HepG2 (cell line): ENCODE measurements at regions not wholly inside any gene's neighbourhood (a gene's known extent, or its start where the extent isn't known, plus 50 kb on each side); places are given as distances from the start of the nearest gene placed in this dataset.

Experiments
- ATAC-seq: fragments of 200-7000 bp; cut with Tn5 transposase; 3 replicates; pipeline ENCODE4 v1.9.1; 2020; ENCODE audit warnings: mild to moderate bottlenecking, moderate library complexity
- BruUV-seq: library from RNA; stranded (reverse); fragments of 400-500 nt; replicated peaks from 2 replicates; lab custom pipeline; 2021; lab: Mats Ljungman, UMichigan
- CTCF ChIA-PET: fragments of 300-600 bp; formaldehyde crosslinking; extraction: SDS; loops from one replicate; lab custom pipeline; 2021; ENCODE audit warnings: low total read pairs, inconsistent platforms, low intra/inter-chr PET ratio; lab: Yijun Ruan, JAX
- POLR2A ChIA-PET: fragments of 350-600 bp; sonication (Branson Sonifier 250); formaldehyde crosslinking; loops from one replicate; lab custom pipeline; 2020; ENCODE audit warnings: antibody characterized with exemption, inconsistent platforms; lab: Yijun Ruan, JAX
- DNase-seq: peaks from one replicate; pipeline ENCODE4 v3.0.0-alpha.2; 2015; ENCODE audit warnings: low spot score
- FAIRE-seq: peaks from 3 replicates; lab custom pipeline; 2011; peaks lifted over from hg19 to GRCh38; lab: Jason Lieb, UNC
- H2AFZ ChIP-seq: one replicate; pipeline ENCODE4 v1.6.1; 2011; ENCODE audit warnings: low read length, inconsistent platforms
- H3K27ac ChIP-seq: fragments of 300-600 bp; 3 replicates; pipeline ENCODE4 v1.8.0; 2011; ENCODE audit warnings: mixed run types, mild to moderate bottlenecking, mixed read lengths, low read length, inconsistent platforms; ENCODE audit not compliant: insufficient read depth; ENCODE audit errors: extremely low read length
- H3K27me3 ChIP-seq, 2 experiments: fragments of 200-600 bp in 1 of 2; 2 replicates in 1 of 2; 3 replicates in 1 of 2; pipeline versions ENCODE4 v1.6.0 to v1.8.0; 2011; ENCODE audit warnings: low read length in 2 of 2, mild to moderate bottlenecking in 2 of 2, moderate library complexity in 2 of 2, inconsistent platforms in 1 of 2; ENCODE audit not compliant: insufficient read depth in 2 of 2, control insufficient read depth in 1 of 2
- H3K36me3 ChIP-seq, 2 experiments: fragments of 200-600 bp in 1 of 2; replicated peaks in 1 of 2; 2 replicates in 1 of 2; 3 replicates in 1 of 2; pipeline versions ENCODE4 v1.5.1 to v1.8.0; 2011; ENCODE audit warnings: low read length in 2 of 2, inconsistent platforms in 1 of 2; ENCODE audit not compliant: insufficient read depth in 2 of 2, control insufficient read depth in 1 of 2
- H3K4me1 ChIP-seq: 2 replicates; pipeline ENCODE4 v1.5.1; 2012; ENCODE audit warnings: low read length, inconsistent platforms; ENCODE audit not compliant: insufficient read depth
- H3K4me2 ChIP-seq: 2 replicates; pipeline ENCODE4 v1.6.0; 2011; ENCODE audit warnings: low read depth, low read length, inconsistent platforms
- H3K4me3 ChIP-seq, 3 experiments: fragments of 200-600 bp in 1 of 3; sonication (generic), shearing (Covaris generic) in 1 of 3; replicated peaks in 1 of 3; 2 replicates each; pipeline ENCODE4 v1.5.1; 2011 to 2016; ENCODE audit warnings: low read length in 3 of 3, inconsistent platforms in 2 of 3, low read depth in 2 of 3, mild to moderate bottlenecking in 2 of 3, control low read depth in 1 of 3, mixed read lengths in 1 of 3; ENCODE audit not compliant: insufficient read depth in 1 of 3
- H3K79me2 ChIP-seq: one replicate; pipeline ENCODE4 v1.6.1; 2011; ENCODE audit warnings: low read length, inconsistent platforms; ENCODE audit not compliant: insufficient read depth
- H3K9ac ChIP-seq: 2 replicates; pipeline ENCODE4 v1.6.0; 2011; ENCODE audit warnings: mild to moderate bottlenecking, low read depth, low read length, inconsistent platforms; ENCODE audit not compliant: insufficient read depth
- H3K9me3 ChIP-seq: 2 replicates; pipeline ENCODE4 v1.5.1; 2012; ENCODE audit warnings: mild to moderate bottlenecking, low read length
- H4K20me1 ChIP-seq: 2 replicates; pipeline ENCODE4 v1.6.0; 2011; ENCODE audit warnings: inconsistent platforms, mild to moderate bottlenecking, low read length, moderate library complexity; ENCODE audit not compliant: insufficient read depth
- EED ChIP-seq: sonication (generic); formaldehyde crosslinking; IDR thresholded peaks from 2 replicates; pipeline ENCODE4 v1.5.0; 2020; ENCODE audit warnings: mild to moderate bottlenecking, missing genetic modification reagents
- HOXD1 ChIP-seq: sonication (generic); formaldehyde crosslinking; IDR thresholded peaks from 2 replicates; pipeline ENCODE4 v1.5.0; 2020; ENCODE audit warnings: missing genetic modification reagents
- JUN ChIP-seq: sonication (generic); formaldehyde crosslinking; IDR thresholded peaks from 2 replicates; pipeline ENCODE4 v1.4.0; 2020; ENCODE audit warnings: mild to moderate bottlenecking, missing genetic modification reagents
- KLF9 ChIP-seq: IDR thresholded peaks from 2 replicates; pipeline ENCODE4 v1.6.1; 2016; ENCODE audit warnings: low read depth
- MTF2 ChIP-seq: sonication (generic); formaldehyde crosslinking; IDR thresholded peaks from 2 replicates; pipeline ENCODE4 v1.5.0; 2020; ENCODE audit warnings: missing genetic modification reagents, borderline replicate concordance
- ZFP36L1 ChIP-seq: sonication (generic); formaldehyde crosslinking; IDR thresholded peaks from 2 replicates; pipeline ENCODE4 v1.8.0; 2022; ENCODE audit warnings: mild to moderate bottlenecking, missing genetic modification reagents, moderate library complexity
- ZNF776 ChIP-seq: sonication (generic); formaldehyde crosslinking; IDR thresholded peaks from 2 replicates; pipeline ENCODE4 v1.4.0; 2020; ENCODE audit warnings: mild to moderate bottlenecking, missing genetic modification reagents
- ZNF780A ChIP-seq: sonication (generic); formaldehyde crosslinking; IDR thresholded peaks from 2 replicates; pipeline ENCODE4 v1.8.0; 2022; ENCODE audit warnings: mild to moderate bottlenecking, missing genetic modification reagents, moderate library complexity
- ZSCAN31 ChIP-seq: sonication (generic); formaldehyde crosslinking; IDR thresholded peaks from 2 replicates; pipeline ENCODE4 v1.5.0; 2020; ENCODE audit warnings: low read depth, mild to moderate bottlenecking, missing genetic modification reagents
- WGBS: methylation state at CpG from one replicate; pipeline ENCODE4 v1.1.6; 2017; ENCODE audit warnings: low lambda C conversion rate; 5-methylcytosine and 5-hydroxymethylcytosine counted together
- in situ Hi-C: cut with HindIII; loops from 2 replicates; pipeline ENCODE4 v1.10.0; 2017; ENCODE audit warnings: low pct_unique_long_range_greater_than_20kb; ENCODE audit not compliant: extremely low pct_ligation_motif_present
- intact Hi-C: fragments of 100-400 bp; cut with micrococcal nuclease; formaldehyde crosslinking; loops from one replicate; pipeline ENCODE4 v1.10.0; 2022; ENCODE audit not compliant: unreplicated experiment
- TF ChIP-seq, protein P1 (sequence below): sonication (generic); formaldehyde crosslinking; IDR thresholded peaks from 2 replicates; pipeline ENCODE4 v1.5.0; 2020; ENCODE audit warnings: missing genetic modification reagents, mild to moderate bottlenecking, borderline replicate concordance
- TF ChIP-seq, protein P2 (sequence below): sonication (generic); formaldehyde crosslinking; IDR thresholded peaks from 2 replicates; pipeline ENCODE4 v1.8.0; 2022; ENCODE audit warnings: mild to moderate bottlenecking, missing genetic modification reagents, moderate library complexity
- TF ChIP-seq, protein P3 (sequence below): sonication (generic); formaldehyde crosslinking; IDR thresholded peaks from 2 replicates; pipeline ENCODE4 v1.4.0; 2020; ENCODE audit warnings: missing genetic modification reagents; ENCODE audit errors: not compliant biosample characterization

DNA sequence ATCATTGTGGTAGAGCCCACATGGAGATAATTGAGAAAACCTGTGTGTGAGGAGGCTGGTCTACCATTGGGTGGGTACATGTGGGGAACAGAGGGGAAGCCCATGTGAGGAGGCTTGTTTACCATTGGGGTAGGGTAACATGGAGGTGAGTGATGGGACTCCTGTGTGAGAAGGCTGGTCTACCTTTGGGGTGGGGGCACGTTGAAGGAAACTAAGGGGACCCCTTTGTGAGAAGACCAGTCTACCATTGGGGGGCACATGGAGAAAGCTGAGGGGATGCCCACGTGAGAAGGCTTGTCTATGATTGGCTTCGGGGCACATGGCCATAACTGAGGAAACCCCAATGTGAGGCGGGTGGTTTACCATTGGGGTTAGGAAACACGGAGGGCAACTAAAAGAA, 158.5 kb downstream of the FBLN2 start:
- Histone ChIP-seq H3K4me3 (no peak overlapping the region), H3K36me3 (no peaks in the 10 kb centered on the region), H3K9me3 (no peaks in the 10 kb centered on the region), H3K79me2 (no peaks in the 10 kb centered on the region), H3K27ac (no peak overlapping the region), H2AFZ (no peak overlapping the region), H3K9ac (no peak overlapping the region), H3K4me2 (no peak overlapping the region), H3K4me1 (no peaks in the 10 kb centered on the region), H4K20me1 (no peaks in the 10 kb centered on the region), H3K27me3 (no peaks in the 10 kb centered on the region)
- DNase-seq (no peak), ATAC-seq (no peak), FAIRE-seq (no peak)
- ChIA-PET CTCF (no interaction called here), POLR2A (no interaction called here)
- no peak for TF ChIP-seq HOXD1 (CRISPR knock-in tag)
- TF ChIP-seq ZNF780A (CRISPR knock-in tag), result no peak
- TF ChIP-seq, protein P1, sequence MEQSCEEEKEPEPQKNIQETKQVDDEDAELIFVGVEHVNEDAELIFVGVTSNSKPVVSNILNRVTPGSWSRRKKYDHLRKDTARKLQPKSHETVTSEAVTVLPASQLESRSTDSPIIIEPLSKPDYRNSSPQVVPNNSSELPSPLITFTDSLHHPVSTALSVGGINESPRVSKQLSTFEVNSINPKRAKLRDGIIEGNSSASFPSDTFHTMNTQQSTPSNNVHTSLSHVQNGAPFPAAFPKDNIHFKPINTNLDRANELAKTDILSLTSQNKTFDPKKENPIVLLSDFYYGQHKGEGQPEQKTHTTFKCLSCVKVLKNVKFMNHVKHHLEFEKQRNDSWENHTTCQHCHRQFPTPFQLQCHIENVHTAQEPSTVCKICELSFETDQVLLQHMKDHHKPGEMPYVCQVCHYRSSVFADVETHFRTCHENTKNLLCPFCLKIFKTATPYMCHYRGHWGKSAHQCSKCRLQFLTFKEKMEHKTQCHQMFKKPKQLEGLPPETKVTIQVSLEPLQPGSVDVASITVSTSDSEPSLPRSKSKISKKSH (CRISPR knock-in tag), result no peak
- no peak for TF ChIP-seq KLF9 (CRISPR knock-in tag)
- no peak for TF ChIP-seq JUN
- no peak for TF ChIP-seq ZSCAN31 (CRISPR knock-in tag)
- no peak for TF ChIP-seq ZNF776 (CRISPR knock-in tag)
- no peak for TF ChIP-seq EED
- TF ChIP-seq MTF2 (CRISPR knock-in tag), result no peak
- TF ChIP-seq ZFP36L1, result no peak
- TF ChIP-seq, protein P2, sequence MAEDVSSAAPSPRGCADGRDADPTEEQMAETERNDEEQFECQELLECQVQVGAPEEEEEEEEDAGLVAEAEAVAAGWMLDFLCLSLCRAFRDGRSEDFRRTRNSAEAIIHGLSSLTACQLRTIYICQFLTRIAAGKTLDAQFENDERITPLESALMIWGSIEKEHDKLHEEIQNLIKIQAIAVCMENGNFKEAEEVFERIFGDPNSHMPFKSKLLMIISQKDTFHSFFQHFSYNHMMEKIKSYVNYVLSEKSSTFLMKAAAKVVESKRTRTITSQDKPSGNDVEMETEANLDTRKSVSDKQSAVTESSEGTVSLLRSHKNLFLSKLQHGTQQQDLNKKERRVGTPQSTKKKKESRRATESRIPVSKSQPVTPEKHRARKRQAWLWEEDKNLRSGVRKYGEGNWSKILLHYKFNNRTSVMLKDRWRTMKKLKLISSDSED (CRISPR knock-in tag), result no peak
- TF ChIP-seq, protein P3, sequence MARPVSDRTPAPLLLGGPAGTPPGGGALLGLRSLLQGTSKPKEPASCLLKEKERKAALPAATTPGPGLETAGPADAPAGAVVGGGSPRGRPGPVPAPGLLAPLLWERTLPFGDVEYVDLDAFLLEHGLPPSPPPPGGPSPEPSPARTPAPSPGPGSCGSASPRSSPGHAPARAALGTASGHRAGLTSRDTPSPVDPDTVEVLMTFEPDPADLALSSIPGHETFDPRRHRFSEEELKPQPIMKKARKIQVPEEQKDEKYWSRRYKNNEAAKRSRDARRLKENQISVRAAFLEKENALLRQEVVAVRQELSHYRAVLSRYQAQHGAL, result no peak
- in situ Hi-C loops (no loop called here), intact Hi-C loops (no loop called here)
- WGBS, result 8% methylated on average over 5 of the region's 5 CpGs
- BruUV-seq, result no TSS peak
